ENCODE measurements at regions not wholly inside any gene's neighbourhood (a gene's known extent, or its start where the extent isn't known, plus 50 kb on each side); places are given as distances from the start of the nearest gene placed in this dataset.

GRCh38 chr4:123166023-123166422 lies 230.6 kb upstream of the SPRY1 start:
- TF ChIP-seq POLR2AphosphoS5 (IDR thresholded peaks at IDR 0.05; ENCODE audit: low read depth, low read length): no peak
- no peak for TF ChIP-seq POLR2A (IDR thresholded peaks at IDR 0.05; ENCODE audit: low read depth, low read length)
- no peak for TF ChIP-seq TAF1 (IDR thresholded peaks at IDR 0.05; ENCODE audit: borderline replicate concordance, low read depth, low read length)
